A673 (cell line): ENCODE measurements at regions not wholly inside any gene's neighbourhood (a gene's known extent, or its start where the extent isn't known, plus 50 kb on each side); places are given as distances from the start of the nearest gene placed in this dataset.

Source experiments
- CTCF ChIP-seq: fragments of 300-800, 200-600 bp; sonication (generic); conservative IDR thresholded peaks from 2 replicates; pipeline ENCODE4 v1.5.1; 2017; ENCODE audit warnings: low read depth, mild to moderate bottlenecking, antibody characterized with exemption, low read length, moderate library complexity, mixed read lengths
- EZH2 ChIP-seq: fragments of 200-600 bp; sonication (generic); IDR thresholded peaks from 2 replicates; pipeline ENCODE4 v1.6.1; 2017; ENCODE audit warnings: borderline replicate concordance, low read depth, mild to moderate bottlenecking, mixed read lengths, antibody characterized with exemption, low read length; ENCODE audit not compliant: poor library complexity, severe bottlenecking

GRCh38 chr18:7341581-7342337, 110.9 kb downstream of the LRRC30 start:
- TF ChIP-seq CTCF, result no peak
- no peak for TF ChIP-seq EZH2
